GM12873 (cell line): ENCODE measurements at regions not wholly inside any gene's neighbourhood (a gene's known extent, or its start where the extent isn't known, plus 50 kb on each side); places are given as distances from the start of the nearest gene placed in this dataset.

ENCODE experiments used
- TF ChIP-seq, protein P1 (sequence below): IDR thresholded peaks from 2 replicates; pipeline ENCODE4 v1.5.1; 2012; ENCODE audit warnings: low read depth, mild to moderate bottlenecking, moderate library complexity, low read length, control low read depth; ENCODE audit not compliant: insufficient read depth; ENCODE audit errors: missing control alignments

GRCh38 chr18:40096675-40097074 lies 1858.4 kb upstream of the PIK3C3 start:
- TF ChIP-seq, protein P1, sequence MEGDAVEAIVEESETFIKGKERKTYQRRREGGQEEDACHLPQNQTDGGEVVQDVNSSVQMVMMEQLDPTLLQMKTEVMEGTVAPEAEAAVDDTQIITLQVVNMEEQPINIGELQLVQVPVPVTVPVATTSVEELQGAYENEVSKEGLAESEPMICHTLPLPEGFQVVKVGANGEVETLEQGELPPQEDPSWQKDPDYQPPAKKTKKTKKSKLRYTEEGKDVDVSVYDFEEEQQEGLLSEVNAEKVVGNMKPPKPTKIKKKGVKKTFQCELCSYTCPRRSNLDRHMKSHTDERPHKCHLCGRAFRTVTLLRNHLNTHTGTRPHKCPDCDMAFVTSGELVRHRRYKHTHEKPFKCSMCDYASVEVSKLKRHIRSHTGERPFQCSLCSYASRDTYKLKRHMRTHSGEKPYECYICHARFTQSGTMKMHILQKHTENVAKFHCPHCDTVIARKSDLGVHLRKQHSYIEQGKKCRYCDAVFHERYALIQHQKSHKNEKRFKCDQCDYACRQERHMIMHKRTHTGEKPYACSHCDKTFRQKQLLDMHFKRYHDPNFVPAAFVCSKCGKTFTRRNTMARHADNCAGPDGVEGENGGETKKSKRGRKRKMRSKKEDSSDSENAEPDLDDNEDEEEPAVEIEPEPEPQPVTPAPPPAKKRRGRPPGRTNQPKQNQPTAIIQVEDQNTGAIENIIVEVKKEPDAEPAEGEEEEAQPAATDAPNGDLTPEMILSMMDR = no peak

GRCh38 chr18:40094441-40094840 lies 1860.6 kb upstream of the PIK3C3 start:
- TF ChIP-seq, protein P1 = no peak

- TF ChIP-seq, protein P1 = no peak
These were observed 1866.9 kb upstream of the PIK3C3 start for GRCh38 chr18:40088130-40088529.

DNA sequence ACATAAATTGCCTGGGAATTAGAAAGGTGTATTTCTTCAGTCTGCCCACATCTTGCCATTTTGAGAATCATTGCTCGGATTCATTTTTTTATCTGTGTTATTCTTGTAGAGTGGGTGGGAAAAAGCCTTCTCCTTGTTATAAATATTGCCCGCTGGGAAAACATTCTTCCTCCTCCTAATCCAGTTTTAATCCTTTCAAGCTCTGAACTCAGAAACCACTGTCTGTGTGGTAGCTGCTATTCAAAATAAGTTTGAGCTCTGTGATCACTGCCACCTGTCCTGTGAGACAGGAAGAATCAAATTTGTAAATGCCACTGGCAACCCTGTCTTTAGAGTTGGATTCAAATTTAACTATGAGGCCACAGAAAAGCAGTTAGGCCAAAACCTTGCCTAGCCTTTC lies 1875.2 kb upstream of the PIK3C3 start:
- TF ChIP-seq, protein P1 = no peak

DNA sequence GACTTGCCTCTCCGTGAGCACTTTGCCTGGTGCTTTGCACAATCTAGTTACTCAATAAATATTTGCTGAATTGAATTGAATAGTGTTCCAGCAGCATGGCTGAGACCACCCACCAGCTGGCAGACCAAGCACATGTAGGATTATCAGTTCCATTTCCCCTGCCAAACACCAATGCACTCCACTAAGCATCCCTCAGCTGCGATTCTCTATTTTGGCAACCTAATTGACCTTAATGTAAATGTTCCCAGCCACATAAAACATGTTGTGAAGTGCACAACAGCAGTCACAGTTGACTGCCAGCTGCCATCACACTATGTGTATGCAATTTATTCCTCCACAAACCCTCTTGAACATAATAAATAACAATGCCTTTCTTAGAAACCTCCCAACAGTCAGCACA lies 1879.4 kb upstream of the PIK3C3 start:
- TF ChIP-seq, protein P1 = no peak

GRCh38 chr18:40072761-40073160 lies 1882.3 kb upstream of the PIK3C3 start:
- TF ChIP-seq, protein P1 = no peak

GRCh38 chr18:40066368-40066767 lies 1888.7 kb upstream of the PIK3C3 start:
- TF ChIP-seq, protein P1 = no peak
